Spleen (tissue), 7 donors: ENCODE measurements at regions not wholly inside any gene's neighbourhood (a gene's known extent, or its start where the extent isn't known, plus 50 kb on each side); places are given as distances from the start of the nearest gene placed in this dataset.

Experiments
- CTCF ChIP-seq, 11 experiments: fragments of 200-600 bp in 7 of 11; fragments of 450-650 bp in 4 of 11; sonication (generic) in 4 of 11; IDR thresholded peaks in 8 of 11; conservative IDR thresholded peaks in 3 of 11; 1 replicate in 7 of 11; 2 replicates in 4 of 11; pipeline versions ENCODE4 v1.4.0 to v1.8.0; 2016 to 2021; ENCODE audit warnings: antibody characterized with exemption in 11 of 11, inconsistent platforms in 4 of 11, mild to moderate bottlenecking in 1 of 11
- POLR2A ChIP-seq, 3 donors: fragments of 450-650 bp; IDR thresholded peaks; one replicate each; pipeline ENCODE4 v1.5.1; 2017; ENCODE audit warnings: antibody characterized with exemption in 3 of 3, mild to moderate bottlenecking in 1 of 3
- donor health status: DM: no; HTN: no; CAD: no; lungs with moderate emphysema.
- donor health status: DM: no; HTN: no; CAD: no.
- donor health status: DM: no; HTN: no; CAD: no.

DNA sequence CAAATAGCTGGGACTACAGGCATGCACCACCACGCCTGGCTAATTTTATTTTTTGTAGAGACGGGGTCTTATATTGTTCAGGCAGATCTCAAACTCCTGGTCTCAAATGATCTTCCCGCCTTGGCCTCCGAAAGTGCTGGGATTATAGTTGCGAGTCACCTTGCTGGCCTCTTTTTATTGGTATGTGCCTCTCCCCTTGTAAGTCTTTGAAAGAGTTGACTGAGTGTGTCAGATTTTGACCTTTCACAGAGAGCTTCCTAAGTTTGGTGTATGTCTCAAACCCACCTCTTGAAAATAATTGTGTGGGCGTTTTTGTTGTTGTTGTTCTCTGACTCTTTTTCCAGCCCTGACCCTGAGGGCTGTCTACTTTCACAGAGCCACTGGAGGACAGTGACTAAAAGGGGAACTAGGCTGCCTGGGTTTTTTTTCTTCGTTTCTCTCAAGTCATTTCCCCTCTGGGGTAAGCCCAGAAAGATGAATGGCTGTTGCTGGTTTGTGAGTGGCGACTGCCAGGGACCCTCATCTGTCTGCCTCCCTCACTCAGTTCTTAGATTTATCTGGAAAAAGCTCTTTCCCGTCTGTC lies 262.8 kb downstream of the ZEB1 start:
- no peak for TF ChIP-seq CTCF (IDR thresholded peaks at IDR 0.05 in 8 of 11, conservative IDR thresholded peaks at IDR 0.05 in 3 of 11)
- no peak for TF ChIP-seq POLR2A (IDR thresholded peaks at IDR 0.05)
